OCI-LY3 (cell line): ENCODE measurements at regions not wholly inside any gene's neighbourhood (a gene's known extent, or its start where the extent isn't known, plus 50 kb on each side); places are given as distances from the start of the nearest gene placed in this dataset.

Experiments used
- H2AFZ ChIP-seq: fragments of 200-600, 300-600 bp; shearing (Covaris generic); 2 replicates; pipeline ENCODE4 v1.6.0; 2014; ENCODE audit warnings: antibody characterized with exemption, low read depth, low read length
- H3K27ac ChIP-seq: fragments of 200-600, 300-600 bp; sonication (generic); 2 replicates; pipeline ENCODE4 v1.5.1; 2014; ENCODE audit warnings: mild to moderate bottlenecking, low read length, moderate library complexity, mixed read lengths
- H3K27me3 ChIP-seq: fragments of 200-600, 300-600 bp; sonication (generic); 2 replicates; pipeline ENCODE4 v1.6.1; 2014; ENCODE audit warnings: low read depth, low read length, mixed read lengths
- H3K36me3 ChIP-seq: fragments of 200-600, 300-600 bp; sonication (generic); replicated peaks from 2 replicates; pipeline ENCODE3; 2014; ENCODE audit warnings: low read depth, low read length, mixed read lengths
- H3K4me1 ChIP-seq: fragments of 300-600, 200-600 bp; sonication (generic); 2 replicates; pipeline ENCODE4 v1.6.1; 2014; ENCODE audit warnings: low read length, mixed read lengths
- H3K4me2 ChIP-seq: fragments of 200-600, 300-600 bp; sonication (generic); 2 replicates; pipeline ENCODE4 v1.6.1; 2014; ENCODE audit warnings: low read length, mixed read lengths
- H3K4me3 ChIP-seq: fragments of 300-600, 200-600 bp; sonication (generic); 2 replicates; pipeline ENCODE4 v1.5.1; 2014; ENCODE audit warnings: antibody characterized with exemption, mild to moderate bottlenecking, low read length, moderate library complexity
- H3K79me2 ChIP-seq: fragments of 300-600, 200-600 bp; shearing (Covaris generic); 2 replicates; pipeline ENCODE4 v1.6.1; 2014; ENCODE audit warnings: mild to moderate bottlenecking, low read length, mixed read lengths
- H3K9ac ChIP-seq: fragments of 300-600, 200-600 bp; shearing (Covaris generic); 2 replicates; pipeline ENCODE4 v1.6.0; 2014; ENCODE audit warnings: mild to moderate bottlenecking, low read length, moderate library complexity
- H3K9me3 ChIP-seq: fragments of 200-600, 300-600 bp; shearing (Covaris generic); 2 replicates; pipeline ENCODE4 v1.6.1; 2014; ENCODE audit warnings: low read length, mixed read lengths; ENCODE audit not compliant: insufficient read depth
- H4K20me1 ChIP-seq: fragments of 200-600, 300-600 bp; sonication (generic); 2 replicates; pipeline ENCODE4 v1.6.1; 2016; ENCODE audit warnings: low read length, mixed read lengths; ENCODE audit not compliant: insufficient read depth
- CTCF ChIP-seq: fragments of 200-600, 300-600 bp; sonication (generic); IDR thresholded peaks from 2 replicates; pipeline ENCODE4 v1.5.1; 2014; ENCODE audit warnings: antibody characterized with exemption, low read length, low read depth
- EZH2phosphoT487 ChIP-seq: fragments of 200-600 bp; shearing (Covaris generic); IDR thresholded peaks from 2 replicates; pipeline ENCODE4 v1.6.1; 2018; ENCODE audit warnings: antibody characterized with exemption, mixed run types, low read depth

- peaks cover 46% of the 10 kb centered on the region for H3K4me1 ChIP-seq
- H3K9me3 ChIP-seq, result no peaks in the 10 kb centered on the region
- H3K79me2 ChIP-seq, result no peaks in the 10 kb centered on the region
- H4K20me1 ChIP-seq, result no peaks in the 10 kb centered on the region
- no peak for TF ChIP-seq EZH2phosphoT487
- TF ChIP-seq CTCF, result no peak
- no peak overlapping the region for H3K4me2 ChIP-seq
- H3K27ac ChIP-seq, result no peak overlapping the region
- peaks cover 11% of the 10 kb centered on the region; the same call in 1 of the 2 replicates for H3K27me3 ChIP-seq
- no peak overlapping the region for H3K4me3 ChIP-seq
- H3K36me3 ChIP-seq, result no peaks in the 10 kb centered on the region
- H3K9ac ChIP-seq, result no peak overlapping the region
- H2AFZ ChIP-seq, result no peak overlapping the region
Observed at GRCh38 chr9:105887679-105888078, 193.3 kb downstream of the TMEM38B start.

- Histone ChIP-seq H3K36me3 (no peaks in the 10 kb centered on the region), H3K27ac (no peak overlapping the region), H2AFZ (no peak overlapping the region), H3K9me3 (no peaks in the 10 kb centered on the region), H3K4me3 (no peak overlapping the region), H3K9ac (no peak overlapping the region), H3K4me2 (no peak overlapping the region), H3K4me1 (peaks cover 24% of the 10 kb centered on the region), H4K20me1 (no peaks in the 10 kb centered on the region), H3K79me2 (no peaks in the 10 kb centered on the region), H3K27me3 (peaks cover 7% of the 10 kb centered on the region; the same call in 1 of the 2 replicates)
- TF ChIP-seq CTCF (no peak), EZH2phosphoT487 (no peak)
Observed at GRCh38 chr9:105890046-105890822, 195.9 kb downstream of the TMEM38B start.

- Histone ChIP-seq H3K4me2 (no peak overlapping the region), H3K27ac (no peak overlapping the region), H3K4me3 (no peak overlapping the region), H4K20me1 (no peaks in the 10 kb centered on the region), H3K9ac (no peak overlapping the region), H3K27me3 (no peaks in the 10 kb centered on the region), H3K4me1 (peaks cover 10% of the 10 kb centered on the region), H2AFZ (no peak overlapping the region), H3K79me2 (no peaks in the 10 kb centered on the region), H3K9me3 (no peaks in the 10 kb centered on the region), H3K36me3 (no peaks in the 10 kb centered on the region)
- no peak for TF ChIP-seq CTCF
- no peak for TF ChIP-seq EZH2phosphoT487
Observed at GRCh38 chr9:105900123-105900522, 205.8 kb downstream of the TMEM38B start.

GRCh38 chr9:105901514-105902109, 207.3 kb downstream of the TMEM38B start:
- no peak overlapping the region for H3K27ac ChIP-seq
- H3K79me2 ChIP-seq, result no peaks in the 10 kb centered on the region
- no peak overlapping the region for H3K4me3 ChIP-seq
- no peak overlapping the region for H3K9ac ChIP-seq
- H3K27me3 ChIP-seq, result no peaks in the 10 kb centered on the region
- H3K4me2 ChIP-seq, result no peak overlapping the region
- no peaks in the 10 kb centered on the region for H3K36me3 ChIP-seq
- no peaks in the 10 kb centered on the region for H3K9me3 ChIP-seq
- H3K4me1 ChIP-seq, result peaks cover 10% of the 10 kb centered on the region
- TF ChIP-seq CTCF (peak; percentile 97), EZH2phosphoT487 (no peak)
- no peak overlapping the region for H2AFZ ChIP-seq
- H4K20me1 ChIP-seq, result no peaks in the 10 kb centered on the region
